ENCODE measurements at regions not wholly inside any gene's neighbourhood (a gene's known extent, or its start where the extent isn't known, plus 50 kb on each side); places are given as distances from the start of the nearest gene placed in this dataset.

DNA sequence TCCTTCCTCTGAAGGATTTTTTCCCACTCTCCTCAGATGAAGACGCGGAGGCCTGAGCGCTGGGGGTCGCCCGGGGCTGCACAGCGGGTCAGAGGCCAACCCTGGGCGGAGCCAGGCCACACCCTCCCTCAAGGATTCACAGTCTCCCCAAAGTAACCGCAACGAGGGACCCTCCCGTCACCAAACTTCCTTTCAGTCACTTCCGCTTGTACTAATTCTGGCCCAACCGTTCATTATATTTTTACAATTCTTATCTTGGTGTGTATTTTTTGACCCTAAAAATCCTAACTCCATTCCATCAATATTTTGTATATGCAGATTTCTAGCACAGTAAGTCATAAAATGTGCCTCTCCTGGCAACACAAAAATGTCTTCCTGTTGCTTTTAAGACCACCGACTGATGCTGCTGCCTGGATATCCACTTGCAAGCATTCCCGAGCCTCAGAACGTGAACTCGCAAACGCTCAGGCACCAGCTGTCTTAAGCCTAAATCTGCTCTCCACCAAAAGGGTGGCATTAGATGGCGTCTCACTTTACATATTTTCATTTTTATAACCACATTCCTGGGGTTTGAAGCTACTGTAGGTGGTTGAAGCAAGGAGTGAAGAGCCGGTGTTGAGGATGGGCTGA lies 128.0 kb downstream of the DLL1 start:
- DNase-seq (ENCODE audit: low read depth) = no peak

- no peak for DNase-seq (ENCODE audit: low read depth)
Measured at GRCh38 chr6:170162011-170162774, 128.7 kb downstream of the DLL1 start.

DNA sequence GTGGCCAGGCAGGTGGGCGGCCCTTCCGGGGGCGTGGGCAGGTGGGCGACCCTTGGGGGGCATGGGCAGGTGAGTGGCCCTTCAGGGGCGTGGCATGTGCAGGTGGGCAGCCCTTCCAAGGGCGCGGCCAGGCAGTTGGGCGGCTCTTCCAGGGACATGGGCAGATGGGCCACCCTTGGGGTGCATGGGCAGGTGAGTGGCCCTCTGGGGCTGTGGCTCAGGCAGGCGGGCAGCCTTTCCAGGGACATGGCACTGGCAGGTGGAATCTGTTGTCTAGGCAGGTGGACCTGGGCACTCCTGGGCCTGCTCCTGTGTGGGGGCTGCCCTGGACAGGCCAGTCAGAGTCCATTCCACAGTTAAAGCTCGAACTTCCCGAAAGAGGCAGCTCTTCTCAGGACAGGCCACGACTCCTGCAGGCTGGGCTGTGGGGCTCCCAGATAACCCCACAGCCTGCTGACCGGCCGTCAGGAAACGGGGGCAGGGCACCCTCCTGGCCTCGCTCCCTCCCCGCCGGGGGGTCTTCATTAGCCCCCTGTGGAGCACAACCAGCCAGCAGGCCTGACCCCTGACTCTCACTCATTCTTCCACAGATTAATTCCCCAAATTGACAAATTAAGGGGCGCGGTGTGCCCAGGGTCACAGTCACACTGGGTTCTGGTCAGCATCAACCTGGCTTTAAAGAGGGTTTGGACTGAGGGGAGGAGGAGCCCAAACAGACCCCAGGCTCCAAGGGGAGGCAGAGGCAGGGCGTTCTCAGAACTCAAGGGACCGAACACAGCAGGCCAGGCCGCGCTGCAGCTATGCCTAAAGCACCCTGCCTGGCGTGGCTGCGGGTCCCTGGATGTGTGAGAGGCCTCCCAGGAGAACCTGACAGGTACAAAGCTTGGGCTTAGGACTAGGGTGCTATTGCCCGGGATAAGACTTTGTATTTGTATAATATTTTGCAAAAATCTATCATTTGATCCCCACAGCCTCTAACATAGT lies 130.0 kb downstream of the DLL1 start:
- DNase-seq (ENCODE audit: low read depth) = no peak

GRCh38 chr6:170160031-170160627 lies 130.7 kb downstream of the DLL1 start:
- no peak for DNase-seq (ENCODE audit: low read depth)

GRCh38 chr6:170159022-170159965 lies 131.6 kb downstream of the DLL1 start:
- DNase-seq (ENCODE audit: low read depth) = no peak

GRCh38 chr6:170158296-170159021 lies 132.4 kb downstream of the DLL1 start:
- DNase-seq (ENCODE audit: low read depth) = no peak

DNA sequence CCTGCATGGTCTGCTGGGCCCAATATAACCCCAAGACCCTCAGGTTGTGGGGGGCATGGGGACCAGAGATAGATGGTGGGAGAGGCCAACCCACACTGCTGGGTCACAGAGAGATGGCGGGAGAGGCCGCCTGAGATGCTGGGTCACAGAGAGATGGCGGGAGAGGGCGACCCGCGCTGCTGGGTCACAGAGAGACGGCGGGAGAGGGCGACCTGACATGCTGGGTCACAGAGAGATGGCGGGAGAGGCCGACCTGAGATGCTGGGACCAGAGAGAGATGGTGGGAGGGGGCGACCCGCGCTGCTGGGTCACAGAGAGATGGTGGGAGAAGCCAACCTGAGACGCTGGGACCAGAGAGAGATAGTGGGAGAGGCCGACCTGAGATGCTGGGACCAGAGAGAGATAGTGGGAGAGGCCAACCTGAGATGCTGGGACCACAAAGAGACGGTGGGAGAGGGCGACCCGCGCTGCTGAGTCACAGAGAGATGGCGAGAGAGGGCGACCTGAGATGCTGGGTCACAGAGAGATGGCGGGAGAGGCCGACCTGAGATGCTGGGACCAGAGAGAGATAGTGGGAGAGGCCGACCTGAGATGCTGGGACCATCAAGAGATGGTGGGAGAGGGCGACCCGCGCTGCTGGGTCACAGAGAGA lies 133.2 kb downstream of the DLL1 start:
- no peak for DNase-seq (ENCODE audit: low read depth)

GRCh38 chr6:170156448-170157375 lies 134.2 kb downstream of the DLL1 start:
- DNase-seq (ENCODE audit: low read depth) = no peak

GRCh38 chr6:170155464-170156196 lies 135.2 kb downstream of the DLL1 start:
- no peak for DNase-seq (ENCODE audit: low read depth)

DNA sequence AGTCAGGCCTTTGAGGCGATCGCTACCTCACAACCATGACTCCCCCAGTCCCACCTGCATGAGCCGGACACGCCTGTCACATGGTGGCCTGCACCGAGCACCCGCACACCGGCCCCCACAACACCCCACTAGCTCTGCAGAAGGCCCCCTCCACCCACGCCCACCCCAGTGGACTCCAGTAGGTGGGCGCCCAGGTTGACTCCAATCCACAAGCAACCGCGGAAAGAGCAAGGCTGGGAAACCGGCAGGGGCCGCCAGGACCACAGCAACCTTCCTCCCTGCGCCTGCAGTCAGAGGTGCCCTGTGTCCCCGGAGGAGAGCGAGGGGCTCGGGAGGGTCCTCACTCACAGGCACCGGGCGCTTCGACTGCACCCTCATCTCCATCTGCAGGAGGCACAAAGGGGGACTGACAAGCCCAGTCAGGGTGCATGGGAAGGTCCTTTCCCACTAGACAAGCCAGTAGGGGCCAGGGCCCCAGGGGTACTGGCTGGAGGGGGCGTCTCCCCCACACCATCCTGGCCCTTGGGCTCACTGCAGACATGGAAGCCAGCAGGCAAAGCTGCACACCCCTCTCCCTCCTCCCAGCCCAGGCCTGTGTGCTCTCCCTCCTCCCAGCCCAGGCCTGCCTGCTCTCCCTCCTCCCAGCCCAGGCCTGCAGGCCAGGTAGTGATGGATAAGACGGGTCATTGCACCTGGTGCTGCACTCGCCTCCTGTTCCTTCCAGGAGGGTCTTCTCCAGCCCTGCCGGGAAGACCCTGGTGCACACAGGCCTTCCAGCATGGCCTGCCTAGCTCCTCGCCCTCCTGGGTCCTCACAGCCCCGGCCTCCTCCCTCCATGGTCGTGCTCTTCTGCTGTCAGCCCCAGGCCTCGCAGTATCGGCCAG lies 137.2 kb downstream of the DLL1 start:
- DNase-seq (ENCODE audit: low read depth) = no peak

- peak; percentile 70 for DNase-seq (ENCODE audit: low read depth)
Measured at GRCh38 chr6:170152989-170153388, 137.9 kb downstream of the DLL1 start.

GRCh38 chr6:170152124-170152926 lies 138.6 kb downstream of the DLL1 start:
- no peak for DNase-seq (ENCODE audit: low read depth)

- DNase-seq (ENCODE audit: low read depth) = no peak
Measured at GRCh38 chr6:170151804-170152123, 139.1 kb downstream of the DLL1 start.

GRCh38 chr6:170151321-170151771 lies 139.5 kb downstream of the DLL1 start:
- DNase-seq (ENCODE audit: low read depth) = no peak

DNA sequence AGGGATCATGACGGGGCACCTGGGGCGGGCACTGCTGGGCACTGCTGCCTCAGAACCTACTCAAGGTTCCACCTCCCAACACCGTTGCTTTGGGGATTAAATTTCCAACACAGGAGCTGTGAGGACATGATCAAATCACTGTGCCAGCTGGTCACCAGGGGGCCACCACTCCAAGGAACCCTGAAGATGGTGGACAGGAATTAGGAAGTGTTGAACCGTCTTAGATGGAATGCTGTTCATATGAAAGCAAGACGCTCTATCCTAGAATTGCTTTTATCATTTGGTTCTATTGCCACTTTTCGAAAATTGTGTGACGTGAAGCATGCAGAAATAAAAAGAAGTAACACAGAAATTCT lies 140.3 kb downstream of the DLL1 start:
- DNase-seq (ENCODE audit: low read depth) = no peak

Data from renal cortical epithelial cell (primary cell).